Panc1 (cell line): ENCODE measurements at regions not wholly inside any gene's neighbourhood (a gene's known extent, or its start where the extent isn't known, plus 50 kb on each side); places are given as distances from the start of the nearest gene placed in this dataset.

ENCODE experiments used
- ATAC-seq: fragments of 200-7000 bp; cut with Tn5 transposase; 2 replicates; pipeline ENCODE4 v1.9.1; 2020; ENCODE audit warnings: mild to moderate bottlenecking, moderate library complexity
- BruUV-seq: library from RNA; stranded (reverse); fragments of 400-500 nt; replicated peaks from 2 replicates; lab custom pipeline; 2021; lab: Mats Ljungman, UMichigan
- CTCF ChIA-PET: fragments of 300-600 bp; sonication (Branson Sonifier 250); formaldehyde crosslinking; loops from one replicate; lab custom pipeline; 2022; ENCODE audit warnings: antibody characterized with exemption; lab: Charles Lee
- POLR2A ChIA-PET: fragments of 300-600 bp; sonication (Branson Sonifier 250); formaldehyde crosslinking; loops from one replicate; lab custom pipeline; 2022; ENCODE audit warnings: antibody characterized with exemption; lab: Charles Lee
- DNase-seq: peaks from one replicate; pipeline ENCODE4 v3.0.0-alpha.2; 2010; ENCODE audit warnings: low read depth, low spot score
- H3K27ac ChIP-seq: 2 replicates; pipeline ENCODE4 v1.5.1; 2011; ENCODE audit warnings: mild to moderate bottlenecking, low read length, inconsistent platforms
- H3K27me3 ChIP-seq: fragments of 200-500 bp; sonication (Bioruptor generic); 2 replicates; pipeline ENCODE4 v1.6.0; 2014; ENCODE audit warnings: low read length, inconsistent platforms; ENCODE audit not compliant: control insufficient read depth, insufficient read depth
- H3K36me3 ChIP-seq: fragments of 200-500 bp; sonication (Bioruptor generic); 2 replicates; pipeline ENCODE4 v1.5.1; 2014; ENCODE audit warnings: inconsistent platforms, mild to moderate bottlenecking, low read length, moderate library complexity; ENCODE audit not compliant: control insufficient read depth, insufficient read depth
- H3K4me1 ChIP-seq: 2 replicates; pipeline ENCODE4 v1.5.1; 2011; ENCODE audit warnings: inconsistent platforms, mild to moderate bottlenecking, low read length, moderate library complexity; ENCODE audit not compliant: control insufficient read depth, insufficient read depth
- H3K4me3 ChIP-seq, 2 experiments: 2 replicates each; pipeline ENCODE4 v1.5.1; 2011 to 2012; ENCODE audit warnings: low read depth in 2 of 2, low read length in 2 of 2, mild to moderate bottlenecking in 2 of 2, inconsistent platforms in 1 of 2, moderate library complexity in 1 of 2
- H3K9me3 ChIP-seq: fragments of 200-500 bp; sonication (Bioruptor generic); 2 replicates; pipeline ENCODE4 v1.5.1; 2014; ENCODE audit warnings: low read depth, mild to moderate bottlenecking, inconsistent platforms, low read length, moderate library complexity; ENCODE audit not compliant: control insufficient read depth, insufficient read depth
- POLR2AphosphoS5 ChIP-seq: IDR thresholded peaks from 2 replicates; pipeline ENCODE4 v1.6.1; 2012; ENCODE audit warnings: mild to moderate bottlenecking, low read depth, low read length, moderate library complexity
- SIN3A ChIP-seq: IDR thresholded peaks from 2 replicates; pipeline ENCODE4 v1.6.1; 2012; ENCODE audit warnings: low read depth, mild to moderate bottlenecking, low read length, moderate library complexity, borderline replicate concordance; ENCODE audit not compliant: insufficient read depth
- TCF7L2 ChIP-seq: IDR thresholded peaks from 2 replicates; pipeline ENCODE4 v1.6.1; 2011; ENCODE audit warnings: mild to moderate bottlenecking, low read depth, low read length, inconsistent platforms
- in situ Hi-C: cut with HindIII; loops from 2 replicates; pipeline ENCODE4 v1.10.0; 2016; ENCODE audit warnings: low sequenced_read_pairs, low pct_unique_long_range_greater_than_20kb
- intact Hi-C: fragments of 100-400 bp; cut with micrococcal nuclease; formaldehyde crosslinking; loops from one replicate; pipeline ENCODE4 v1.10.0; 2022; ENCODE audit not compliant: unreplicated experiment
- TF ChIP-seq, protein P1 (sequence below): fragments of 450-650 bp; IDR thresholded peaks from 2 replicates; pipeline ENCODE4 v1.5.1; 2017; ENCODE audit warnings: mild to moderate bottlenecking
- TF ChIP-seq, protein P2 (sequence below), 2 experiments: IDR thresholded peaks; 2 replicates each; pipeline ENCODE4 v1.6.1; 2011 to 2012; ENCODE audit warnings: low read depth in 2 of 2, control low read depth in 1 of 2, low read length in 1 of 2, mild to moderate bottlenecking in 1 of 2, moderate library complexity in 1 of 2; ENCODE audit not compliant: insufficient read depth in 1 of 2

DNA sequence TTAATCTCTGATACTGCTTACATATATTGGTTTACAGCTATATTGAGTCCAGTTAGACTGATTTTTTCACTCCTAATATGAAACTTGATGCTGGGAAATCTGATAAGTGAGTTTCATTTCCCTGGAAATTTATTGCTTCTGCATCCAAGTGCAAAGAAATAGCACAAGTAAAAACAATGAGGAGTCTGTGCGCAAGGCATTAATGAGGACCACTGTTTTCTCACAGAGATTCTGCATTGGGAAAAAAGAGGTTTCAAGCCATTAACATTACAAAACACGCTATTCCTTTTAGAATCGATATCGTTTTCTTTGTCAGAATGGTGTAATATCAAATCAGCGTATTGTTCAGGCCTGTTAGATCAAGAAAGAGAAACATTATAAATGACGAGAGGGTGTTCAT lies 723.3 kb upstream of the ARRDC4 start:
- Histone ChIP-seq H3K36me3 (no peaks in the 10 kb centered on the region), H3K9me3 (no peaks in the 10 kb centered on the region), H3K4me1 (peaks cover 6% of the 10 kb centered on the region; the same call in 1 of the 2 replicates), H3K27me3 (no peaks in the 10 kb centered on the region), H3K27ac (no peak overlapping the region), H3K4me3 (no peak overlapping the region)
- in situ Hi-C loops (no loop called here), intact Hi-C loops (loop anchor here (5.0 to 10.0 kb wide), 2 partner anchors 345 to 652 kb away; no protein-coding TSS in a partner anchor)
- POLR2A ChIA-PET: no interaction called here
- BruUV-seq: no TSS peak
- CTCF ChIA-PET: no interaction called here
- ATAC-seq (no peak), DNase-seq (no peak)
- TF ChIP-seq TCF7L2 (no peak), SIN3A (no peak), POLR2AphosphoS5 (no peak)
- TF ChIP-seq, protein P1, sequence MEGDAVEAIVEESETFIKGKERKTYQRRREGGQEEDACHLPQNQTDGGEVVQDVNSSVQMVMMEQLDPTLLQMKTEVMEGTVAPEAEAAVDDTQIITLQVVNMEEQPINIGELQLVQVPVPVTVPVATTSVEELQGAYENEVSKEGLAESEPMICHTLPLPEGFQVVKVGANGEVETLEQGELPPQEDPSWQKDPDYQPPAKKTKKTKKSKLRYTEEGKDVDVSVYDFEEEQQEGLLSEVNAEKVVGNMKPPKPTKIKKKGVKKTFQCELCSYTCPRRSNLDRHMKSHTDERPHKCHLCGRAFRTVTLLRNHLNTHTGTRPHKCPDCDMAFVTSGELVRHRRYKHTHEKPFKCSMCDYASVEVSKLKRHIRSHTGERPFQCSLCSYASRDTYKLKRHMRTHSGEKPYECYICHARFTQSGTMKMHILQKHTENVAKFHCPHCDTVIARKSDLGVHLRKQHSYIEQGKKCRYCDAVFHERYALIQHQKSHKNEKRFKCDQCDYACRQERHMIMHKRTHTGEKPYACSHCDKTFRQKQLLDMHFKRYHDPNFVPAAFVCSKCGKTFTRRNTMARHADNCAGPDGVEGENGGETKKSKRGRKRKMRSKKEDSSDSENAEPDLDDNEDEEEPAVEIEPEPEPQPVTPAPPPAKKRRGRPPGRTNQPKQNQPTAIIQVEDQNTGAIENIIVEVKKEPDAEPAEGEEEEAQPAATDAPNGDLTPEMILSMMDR: no peak
- TF ChIP-seq, protein P2, sequence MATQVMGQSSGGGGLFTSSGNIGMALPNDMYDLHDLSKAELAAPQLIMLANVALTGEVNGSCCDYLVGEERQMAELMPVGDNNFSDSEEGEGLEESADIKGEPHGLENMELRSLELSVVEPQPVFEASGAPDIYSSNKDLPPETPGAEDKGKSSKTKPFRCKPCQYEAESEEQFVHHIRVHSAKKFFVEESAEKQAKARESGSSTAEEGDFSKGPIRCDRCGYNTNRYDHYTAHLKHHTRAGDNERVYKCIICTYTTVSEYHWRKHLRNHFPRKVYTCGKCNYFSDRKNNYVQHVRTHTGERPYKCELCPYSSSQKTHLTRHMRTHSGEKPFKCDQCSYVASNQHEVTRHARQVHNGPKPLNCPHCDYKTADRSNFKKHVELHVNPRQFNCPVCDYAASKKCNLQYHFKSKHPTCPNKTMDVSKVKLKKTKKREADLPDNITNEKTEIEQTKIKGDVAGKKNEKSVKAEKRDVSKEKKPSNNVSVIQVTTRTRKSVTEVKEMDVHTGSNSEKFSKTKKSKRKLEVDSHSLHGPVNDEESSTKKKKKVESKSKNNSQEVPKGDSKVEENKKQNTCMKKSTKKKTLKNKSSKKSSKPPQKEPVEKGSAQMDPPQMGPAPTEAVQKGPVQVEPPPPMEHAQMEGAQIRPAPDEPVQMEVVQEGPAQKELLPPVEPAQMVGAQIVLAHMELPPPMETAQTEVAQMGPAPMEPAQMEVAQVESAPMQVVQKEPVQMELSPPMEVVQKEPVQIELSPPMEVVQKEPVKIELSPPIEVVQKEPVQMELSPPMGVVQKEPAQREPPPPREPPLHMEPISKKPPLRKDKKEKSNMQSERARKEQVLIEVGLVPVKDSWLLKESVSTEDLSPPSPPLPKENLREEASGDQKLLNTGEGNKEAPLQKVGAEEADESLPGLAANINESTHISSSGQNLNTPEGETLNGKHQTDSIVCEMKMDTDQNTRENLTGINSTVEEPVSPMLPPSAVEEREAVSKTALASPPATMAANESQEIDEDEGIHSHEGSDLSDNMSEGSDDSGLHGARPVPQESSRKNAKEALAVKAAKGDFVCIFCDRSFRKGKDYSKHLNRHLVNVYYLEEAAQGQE (IDR thresholded peaks at IDR 0.05; ENCODE audit: insufficient read depth in 1 of 2, low read depth in 2 of 2, low read length in 1 of 2): no peak

DNA sequence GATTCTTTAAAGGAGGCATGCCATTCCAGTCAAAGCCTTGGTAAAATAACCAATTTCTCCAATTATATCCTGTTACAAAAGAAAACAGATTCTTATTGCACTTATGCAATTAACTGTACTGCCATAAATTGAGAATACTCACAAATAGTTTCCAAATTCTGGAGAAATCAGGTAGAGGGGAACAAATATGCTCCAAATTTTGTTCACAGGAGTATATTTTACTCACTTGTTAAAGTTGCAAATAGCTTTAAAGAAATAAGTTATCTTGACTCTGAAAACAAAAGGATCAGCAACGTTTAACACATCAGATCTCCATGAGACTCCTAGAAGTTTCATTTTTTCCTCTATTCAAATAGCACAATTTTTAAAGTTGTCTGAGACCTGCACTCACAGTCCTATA lies 712.1 kb upstream of the ARRDC4 start:
- ATAC-seq (no peak), DNase-seq (no peak)
- no peaks in the 10 kb centered on the region for H3K36me3 ChIP-seq
- CTCF ChIA-PET: no interaction called here
- in situ Hi-C loops (no loop called here), intact Hi-C loops (loop anchor here (5.0 kb wide), 1 partner anchor 509 kb away; no protein-coding TSS in a partner anchor)
- no peak overlapping the region for H3K4me3 ChIP-seq
- TF ChIP-seq SIN3A (no peak), TCF7L2 (no peak), POLR2AphosphoS5 (no peak)
- TF ChIP-seq, protein P2 (IDR thresholded peaks at IDR 0.05; ENCODE audit: insufficient read depth in 1 of 2, low read depth in 2 of 2, low read length in 1 of 2): no peak
- TF ChIP-seq, protein P1: no peak
- H3K27ac ChIP-seq: no peak overlapping the region
- no peaks in the 10 kb centered on the region for H3K27me3 ChIP-seq
- no TSS peak for BruUV-seq
- POLR2A ChIA-PET: no interaction called here
- no peaks in the 10 kb centered on the region for H3K4me1 ChIP-seq
- no peaks in the 10 kb centered on the region for H3K9me3 ChIP-seq
